ENCODE measurements at regions not wholly inside any gene's neighbourhood (a gene's known extent, or its start where the extent isn't known, plus 50 kb on each side); places are given as distances from the start of the nearest gene placed in this dataset.

DNA sequence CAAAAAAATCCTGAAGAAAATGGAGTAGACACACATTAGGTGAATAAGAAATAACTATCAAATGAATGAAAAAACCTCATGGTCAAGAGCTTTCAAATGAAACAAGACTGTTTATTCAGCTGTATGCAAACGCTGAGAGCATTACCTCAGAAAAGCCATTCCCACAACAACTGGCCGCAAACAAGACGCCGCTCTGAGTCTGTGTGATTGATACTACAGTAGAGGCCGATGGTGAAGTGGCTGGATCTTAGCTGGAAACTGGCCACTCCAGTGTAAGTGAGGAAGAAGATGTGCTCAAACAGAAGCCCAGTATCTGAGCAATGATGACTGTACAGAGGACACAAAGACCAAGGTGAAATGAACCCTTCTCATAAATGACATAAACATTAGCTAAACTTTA is 252.4 kb upstream of the GHITM start:
- TF ChIP-seq, protein P1, sequence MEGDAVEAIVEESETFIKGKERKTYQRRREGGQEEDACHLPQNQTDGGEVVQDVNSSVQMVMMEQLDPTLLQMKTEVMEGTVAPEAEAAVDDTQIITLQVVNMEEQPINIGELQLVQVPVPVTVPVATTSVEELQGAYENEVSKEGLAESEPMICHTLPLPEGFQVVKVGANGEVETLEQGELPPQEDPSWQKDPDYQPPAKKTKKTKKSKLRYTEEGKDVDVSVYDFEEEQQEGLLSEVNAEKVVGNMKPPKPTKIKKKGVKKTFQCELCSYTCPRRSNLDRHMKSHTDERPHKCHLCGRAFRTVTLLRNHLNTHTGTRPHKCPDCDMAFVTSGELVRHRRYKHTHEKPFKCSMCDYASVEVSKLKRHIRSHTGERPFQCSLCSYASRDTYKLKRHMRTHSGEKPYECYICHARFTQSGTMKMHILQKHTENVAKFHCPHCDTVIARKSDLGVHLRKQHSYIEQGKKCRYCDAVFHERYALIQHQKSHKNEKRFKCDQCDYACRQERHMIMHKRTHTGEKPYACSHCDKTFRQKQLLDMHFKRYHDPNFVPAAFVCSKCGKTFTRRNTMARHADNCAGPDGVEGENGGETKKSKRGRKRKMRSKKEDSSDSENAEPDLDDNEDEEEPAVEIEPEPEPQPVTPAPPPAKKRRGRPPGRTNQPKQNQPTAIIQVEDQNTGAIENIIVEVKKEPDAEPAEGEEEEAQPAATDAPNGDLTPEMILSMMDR (IDR thresholded peaks at IDR 0.05): no peak
- no peak for TF ChIP-seq POLR2A (IDR thresholded peaks at IDR 0.05)

Data from heart left ventricle (tissue), 13 donors.